ENCODE measurements at regions not wholly inside any gene's neighbourhood (a gene's known extent, or its start where the extent isn't known, plus 50 kb on each side); places are given as distances from the start of the nearest gene placed in this dataset.
"Not testable (repeated sequence)": the region's sequence is repeated elsewhere in the genome, so short reads cannot be mapped to it uniquely, and the experiment has no call there.

DNA sequence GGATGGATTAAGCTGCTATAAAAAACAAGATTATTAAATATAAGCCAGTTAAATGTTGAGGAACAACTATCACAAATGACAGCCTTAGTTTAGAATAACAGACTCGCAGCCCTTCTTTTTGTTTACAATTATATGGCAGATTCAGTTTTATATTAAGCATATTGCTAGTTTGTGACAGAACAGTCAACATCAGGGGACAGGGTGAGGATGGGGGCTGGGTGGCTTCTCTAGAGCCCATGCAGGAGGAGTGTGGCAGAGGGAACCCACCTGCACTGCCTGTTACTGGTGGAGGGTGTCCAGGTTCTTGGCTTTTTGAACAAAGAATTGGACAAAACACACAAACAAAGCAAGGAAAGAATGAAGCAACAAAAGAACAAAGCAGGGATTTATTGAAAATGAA, 799.7 kb downstream of the PRIM2 start:
- not testable (repeated sequence) for DNase-seq

DNA sequence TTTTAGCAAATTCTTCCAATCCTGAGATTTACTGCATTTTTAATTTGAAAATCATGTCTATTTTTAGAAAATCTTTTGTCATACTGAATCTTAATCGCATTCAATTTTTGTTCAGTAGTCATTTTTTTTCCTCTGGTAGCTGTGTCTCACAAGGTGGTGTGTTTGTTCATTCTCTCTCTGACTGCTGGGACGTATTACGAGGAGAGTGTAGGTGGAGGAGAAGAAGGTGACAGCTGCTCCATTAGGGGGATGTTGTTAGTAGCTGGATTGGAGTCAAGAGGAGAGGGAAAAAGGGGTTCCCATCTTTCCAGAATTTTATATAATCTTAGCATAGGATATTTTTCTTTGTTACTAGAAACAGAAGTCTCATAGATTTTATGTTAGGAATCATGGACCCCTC, 804.2 kb downstream of the PRIM2 start:
- not testable (repeated sequence) for DNase-seq

DNA sequence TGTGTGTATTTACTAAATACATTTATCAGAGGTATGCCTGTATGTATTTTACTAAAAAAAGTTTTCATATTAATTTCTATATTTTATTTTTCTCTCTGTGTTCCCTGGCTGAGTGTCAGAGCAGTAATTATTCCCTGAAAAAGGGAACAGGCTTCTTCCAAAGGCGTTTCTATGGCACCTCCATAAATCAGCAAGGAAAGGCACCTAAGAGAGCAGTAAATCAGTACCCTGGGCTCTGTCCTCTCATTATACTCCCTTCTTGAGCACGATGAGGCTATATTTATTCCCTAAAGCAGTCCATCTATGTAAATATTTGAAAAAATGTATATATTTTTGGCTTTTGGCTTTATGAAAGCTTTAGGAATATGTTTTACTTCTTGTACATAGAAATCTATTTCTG, 806.3 kb downstream of the PRIM2 start:
- DNase-seq, result not testable (repeated sequence)

- not testable (repeated sequence) for DNase-seq
These were observed 811.1 kb downstream of the PRIM2 start for GRCh38 chr6:58128549-58128948.

DNA sequence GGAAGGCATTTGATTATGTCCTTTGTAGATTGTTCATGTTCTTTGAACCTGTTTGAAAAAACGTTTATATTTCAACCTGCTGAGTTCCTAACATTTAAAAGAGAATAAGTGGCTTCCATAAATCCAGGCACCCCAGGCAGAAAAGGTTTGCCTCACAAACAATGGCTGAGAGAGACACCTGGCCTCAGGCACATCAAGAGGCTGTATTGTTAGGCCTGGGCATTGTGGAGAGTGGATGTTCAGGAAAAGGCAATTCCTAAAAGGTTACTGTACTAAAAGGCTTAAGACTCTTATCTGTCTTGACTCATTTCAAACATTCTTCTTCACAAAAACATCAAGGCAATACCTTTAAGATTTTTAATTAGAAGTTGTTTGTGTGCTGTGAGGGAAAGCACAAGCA, 811.7 kb downstream of the PRIM2 start:
- not testable (repeated sequence) for DNase-seq

- not testable (repeated sequence) for DNase-seq
These were observed 822.3 kb downstream of the PRIM2 start for GRCh38 chr6:58139746-58140145.

DNA sequence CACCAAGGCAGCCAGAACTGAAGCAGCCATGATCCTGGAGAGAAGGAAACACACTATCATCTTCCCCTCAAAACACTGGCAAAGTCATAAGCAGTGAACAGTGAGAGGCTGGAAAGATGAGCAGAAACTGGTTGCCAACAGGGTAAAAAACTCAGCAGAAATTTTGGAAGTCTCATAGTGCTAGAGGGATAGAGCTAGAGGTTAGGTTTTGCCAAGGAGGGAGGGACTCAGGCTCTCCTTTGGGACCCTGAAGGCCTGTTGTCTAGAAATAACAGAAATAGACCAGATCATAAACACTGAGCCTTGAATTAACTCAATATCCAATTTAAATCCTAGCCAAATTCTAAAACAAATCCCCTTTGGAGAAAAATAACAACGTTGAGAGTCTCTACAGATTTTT, 853.6 kb downstream of the PRIM2 start:
- DNase-seq, result not testable (repeated sequence)

GRCh38 chr6:58181557-58182065, 864.2 kb downstream of the PRIM2 start:
- not testable (repeated sequence) for DNase-seq

- not testable (repeated sequence) for DNase-seq
These were observed 867.9 kb downstream of the PRIM2 start for GRCh38 chr6:58185300-58185699.

- DNase-seq, result not testable (repeated sequence)
These were observed 875.8 kb downstream of the PRIM2 start for GRCh38 chr6:58193209-58193608.

DNA sequence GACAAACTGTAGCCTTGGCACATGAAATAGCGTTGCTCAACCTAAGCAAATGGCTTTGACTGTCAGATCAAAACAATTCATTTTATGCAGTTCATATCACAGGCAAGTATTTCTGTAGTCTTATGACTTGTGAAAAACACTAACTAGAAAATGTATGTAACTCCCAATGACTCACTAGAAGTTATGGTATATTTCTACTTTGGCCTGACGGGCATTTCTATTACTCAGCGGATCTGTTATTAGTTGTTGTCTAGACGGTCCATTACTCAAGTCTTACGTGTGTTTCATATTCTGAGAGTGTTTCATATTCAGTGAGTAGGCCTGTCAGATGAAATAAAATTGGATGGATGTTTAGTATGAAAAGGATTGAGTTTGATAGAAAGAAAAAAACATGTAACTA, 880.9 kb downstream of the PRIM2 start:
- DNase-seq, result no peak

- not testable (repeated sequence) for DNase-seq
These were observed 919.7 kb downstream of the PRIM2 start for GRCh38 chr6:58237124-58237523.

DNA sequence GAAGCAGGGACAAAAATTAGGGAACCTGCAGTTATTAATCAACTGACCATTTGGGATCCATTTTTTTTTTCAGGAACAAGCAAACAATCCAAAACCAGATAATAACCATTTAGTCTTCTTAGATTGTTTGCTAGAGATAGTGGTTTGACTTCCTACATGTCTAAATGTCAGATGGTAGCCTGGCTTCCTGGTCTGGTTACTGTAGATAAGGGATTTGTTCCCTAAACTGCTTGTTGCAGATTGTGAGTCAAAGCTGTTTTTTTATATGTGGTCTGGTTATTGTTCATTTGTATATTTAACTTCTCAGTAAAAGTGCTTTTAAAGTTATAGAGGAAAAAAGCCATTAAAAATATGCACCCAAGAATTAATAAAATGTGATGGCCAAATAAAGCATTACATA, 921.0 kb downstream of the PRIM2 start:
- not testable (repeated sequence) for DNase-seq

GRCh38 chr6:58257625-58258024, 940.2 kb downstream of the PRIM2 start:
- not testable (repeated sequence) for DNase-seq

GRCh38 chr6:58290177-58290576, 972.7 kb downstream of the PRIM2 start:
- DNase-seq, result no peak

- not testable (repeated sequence) for DNase-seq
These were observed 973.9 kb downstream of the PRIM2 start for GRCh38 chr6:58291319-58291718.

DNA sequence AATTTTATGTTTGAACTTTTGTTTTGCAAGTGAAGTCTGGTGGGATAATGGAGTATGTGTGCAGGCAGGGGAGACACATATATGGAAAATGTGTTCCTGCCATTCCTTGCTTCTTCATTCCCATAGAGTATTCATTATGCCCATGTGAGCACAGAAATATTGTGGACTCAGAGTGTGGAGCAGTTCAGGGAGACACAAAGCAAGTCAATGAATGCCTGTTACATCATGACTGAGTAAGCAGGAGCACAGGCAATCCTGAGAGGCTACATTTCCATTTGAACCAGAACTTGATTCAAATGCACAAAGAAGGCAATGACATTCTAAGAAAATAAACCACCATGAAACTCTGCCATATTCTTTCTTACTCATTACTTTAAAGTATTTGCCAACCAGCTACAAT, 990.5 kb downstream of the PRIM2 start:
- not testable (repeated sequence) for DNase-seq

GRCh38 chr6:58332108-58332507, 1014.7 kb downstream of the PRIM2 start:
- not testable (repeated sequence) for DNase-seq

GRCh38 chr6:58342287-58342686, 1024.9 kb downstream of the PRIM2 start:
- not testable (repeated sequence) for DNase-seq

DNA sequence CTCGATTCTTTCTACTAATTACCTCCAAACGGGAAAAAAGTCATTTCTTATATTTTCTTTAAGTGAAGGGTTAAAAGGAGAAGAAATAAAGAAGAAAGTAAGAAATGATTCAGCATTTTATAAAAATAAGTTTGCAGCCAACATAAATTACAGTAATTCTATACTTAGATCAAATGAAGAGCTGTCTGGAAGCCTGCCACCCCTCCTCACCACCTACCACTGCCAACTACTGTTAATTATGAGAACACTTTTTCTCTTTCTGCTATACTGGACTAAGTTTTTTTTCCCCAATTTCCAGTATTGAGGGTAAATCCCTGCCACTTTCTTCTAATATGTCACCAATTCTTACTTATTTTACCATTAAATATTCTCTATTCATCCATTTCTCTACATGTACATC, 1030.1 kb downstream of the PRIM2 start:
- not testable (repeated sequence) for DNase-seq

DNA sequence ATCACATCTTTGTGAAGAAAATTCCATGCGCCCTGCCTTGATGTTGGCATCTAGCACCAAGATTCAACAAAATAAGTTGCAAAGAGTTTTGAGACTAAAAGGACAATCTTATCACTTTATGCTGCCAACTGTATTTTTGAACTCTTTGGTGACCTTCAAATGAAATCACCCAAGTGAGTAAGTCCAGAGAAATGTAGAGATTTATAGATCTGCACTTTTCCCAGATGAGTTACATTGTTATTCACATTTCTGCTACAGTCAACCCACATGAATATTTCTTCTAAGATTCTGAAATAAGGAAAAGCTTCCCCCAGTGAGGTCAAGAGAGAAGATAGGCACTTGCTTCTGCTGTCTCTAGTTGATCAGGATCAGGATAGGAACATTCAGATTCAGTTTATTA, 1034.2 kb downstream of the PRIM2 start:
- DNase-seq, result not testable (repeated sequence)

- not testable (repeated sequence) for DNase-seq
These were observed 1041.0 kb downstream of the PRIM2 start for GRCh38 chr6:58358452-58358851.

GRCh38 chr6:58365856-58366255, 1048.4 kb downstream of the PRIM2 start:
- not testable (repeated sequence) for DNase-seq

DNA sequence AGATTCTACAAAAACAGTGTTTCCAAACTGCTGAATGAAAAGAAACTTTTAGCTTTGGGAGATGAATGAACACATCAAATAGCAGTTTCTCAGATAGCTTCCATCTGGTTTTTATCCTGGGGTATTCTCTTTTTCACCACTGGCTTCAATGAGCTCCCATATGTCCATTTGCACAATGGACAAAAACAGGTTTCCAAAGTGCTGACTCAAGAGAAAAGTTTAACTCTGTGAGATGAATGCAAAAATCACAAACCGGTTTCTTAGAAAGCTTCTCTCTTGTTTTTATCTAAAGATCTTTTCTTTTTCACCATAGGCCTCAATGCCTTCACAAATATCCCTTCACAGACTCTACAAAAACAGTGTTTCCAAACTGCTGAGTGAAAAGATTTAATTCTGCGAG, 1089.2 kb downstream of the PRIM2 start:
- not testable (repeated sequence) for DNase-seq

- no peak for DNase-seq
These were observed 1101.9 kb downstream of the PRIM2 start for GRCh38 chr6:58419321-58419720.

Measured in NCI-H526 (cell line).